GM12864 (cell line): ENCODE measurements at regions not wholly inside any gene's neighbourhood (a gene's known extent, or its start where the extent isn't known, plus 50 kb on each side); places are given as distances from the start of the nearest gene placed in this dataset.

Source experiments
- DNase-seq: peaks from one replicate; pipeline ENCODE4 v3.0.0-alpha.2; 2011; ENCODE audit warnings: low read depth
- H3K4me3 ChIP-seq: 2 replicates; pipeline ENCODE4 v1.5.1; 2011; ENCODE audit warnings: mild to moderate bottlenecking, low read depth, low read length, control low read depth
- CTCF ChIP-seq: IDR thresholded peaks from 2 replicates; pipeline ENCODE4 v1.5.1; 2011; ENCODE audit warnings: low read depth, mild to moderate bottlenecking, moderate library complexity, low read length, control low read depth, inconsistent platforms; ENCODE audit errors: missing control alignments

- TF ChIP-seq CTCF = peak; percentile 30
- no peak for DNase-seq
- H3K4me3 ChIP-seq = no peak overlapping the region
Observed at GRCh38 chr18:8480506-8481328, 128.5 kb upstream of the RAB12 start.

- DNase-seq = no peak
- H3K4me3 ChIP-seq = no peak overlapping the region
- no peak for TF ChIP-seq CTCF
Observed at GRCh38 chr18:8484951-8485350, 124.3 kb upstream of the RAB12 start.

GRCh38 chr18:8489761-8490160, 119.5 kb upstream of the RAB12 start:
- DNase-seq = no peak
- no peak for TF ChIP-seq CTCF
- no peak overlapping the region for H3K4me3 ChIP-seq

GRCh38 chr18:8491516-8491915, 117.7 kb upstream of the RAB12 start:
- no peak overlapping the region for H3K4me3 ChIP-seq
- no peak for TF ChIP-seq CTCF
- no peak for DNase-seq

- no peak overlapping the region for H3K4me3 ChIP-seq
- DNase-seq = no peak
- no peak for TF ChIP-seq CTCF
Observed at GRCh38 chr18:8493141-8493540, 116.1 kb upstream of the RAB12 start.

- no peak for TF ChIP-seq CTCF
- DNase-seq = no peak
- H3K4me3 ChIP-seq = no peak overlapping the region
Observed at GRCh38 chr18:8496186-8496585, 113.1 kb upstream of the RAB12 start.

GRCh38 chr18:8498905-8499304, 110.3 kb upstream of the RAB12 start:
- DNase-seq = no peak
- no peak overlapping the region for H3K4me3 ChIP-seq
- no peak for TF ChIP-seq CTCF
